ENCODE measurements at regions not wholly inside any gene's neighbourhood (a gene's known extent, or its start where the extent isn't known, plus 50 kb on each side); places are given as distances from the start of the nearest gene placed in this dataset.

GRCh38 chr1:69016468-69016867, 519.6 kb upstream of the DEPDC1 start:
- peak; percentile 44 for TF ChIP-seq CTCF (conservative IDR thresholded peaks at IDR 0.05; ENCODE audit: low read depth, low read length)
- DNase-seq (ENCODE audit: low read depth) = no peak
- H3K4me3 ChIP-seq (ENCODE audit: low read depth, low read length) = no peak overlapping the region

- H3K4me3 ChIP-seq (ENCODE audit: low read depth, low read length) = no peak overlapping the region
- TF ChIP-seq CTCF (conservative IDR thresholded peaks at IDR 0.05; ENCODE audit: low read depth, low read length) = no peak
- no peak for DNase-seq (ENCODE audit: low read depth)
Observed at GRCh38 chr1:69029649-69030048, 532.8 kb upstream of the DEPDC1 start.

GRCh38 chr1:69038379-69038778, 529.3 kb upstream of the LRRC7 start:
- H3K4me3 ChIP-seq (ENCODE audit: low read depth, low read length) = no peak overlapping the region
- TF ChIP-seq CTCF (conservative IDR thresholded peaks at IDR 0.05; ENCODE audit: low read depth, low read length) = no peak
- no peak for DNase-seq (ENCODE audit: low read depth)

GRCh38 chr1:69045572-69045971, 522.1 kb upstream of the LRRC7 start:
- DNase-seq (ENCODE audit: low read depth) = no peak
- TF ChIP-seq CTCF (conservative IDR thresholded peaks at IDR 0.05; ENCODE audit: low read depth, low read length) = no peak

GRCh38 chr1:69055194-69055593, 512.5 kb upstream of the LRRC7 start:
- no peak for DNase-seq (ENCODE audit: low read depth)
- TF ChIP-seq CTCF (conservative IDR thresholded peaks at IDR 0.05; ENCODE audit: low read depth, low read length) = no peak

More at GRCh38 chr1:69045572-69045971, 522.1 kb upstream of the LRRC7 start:
- no peak overlapping the region for H3K4me3 ChIP-seq (ENCODE audit: low read depth, low read length)

GRCh38 chr1:69058454-69058853, 509.3 kb upstream of the LRRC7 start:
- no peak for DNase-seq (ENCODE audit: low read depth)
- H3K4me3 ChIP-seq (ENCODE audit: low read depth, low read length) = no peak overlapping the region
- TF ChIP-seq CTCF (conservative IDR thresholded peaks at IDR 0.05; ENCODE audit: low read depth, low read length) = no peak

More at GRCh38 chr1:69055194-69055593, 512.5 kb upstream of the LRRC7 start:
- H3K4me3 ChIP-seq (ENCODE audit: low read depth, low read length) = no peak overlapping the region

GRCh38 chr1:69070660-69071373, 496.9 kb upstream of the LRRC7 start:
- no peak for DNase-seq (ENCODE audit: low read depth)
- no peak for TF ChIP-seq CTCF (conservative IDR thresholded peaks at IDR 0.05; ENCODE audit: low read depth, low read length)
- no peak overlapping the region for H3K4me3 ChIP-seq (ENCODE audit: low read depth, low read length)
